ENCODE measurements at regions not wholly inside any gene's neighbourhood (a gene's known extent, or its start where the extent isn't known, plus 50 kb on each side); places are given as distances from the start of the nearest gene placed in this dataset.

DNA sequence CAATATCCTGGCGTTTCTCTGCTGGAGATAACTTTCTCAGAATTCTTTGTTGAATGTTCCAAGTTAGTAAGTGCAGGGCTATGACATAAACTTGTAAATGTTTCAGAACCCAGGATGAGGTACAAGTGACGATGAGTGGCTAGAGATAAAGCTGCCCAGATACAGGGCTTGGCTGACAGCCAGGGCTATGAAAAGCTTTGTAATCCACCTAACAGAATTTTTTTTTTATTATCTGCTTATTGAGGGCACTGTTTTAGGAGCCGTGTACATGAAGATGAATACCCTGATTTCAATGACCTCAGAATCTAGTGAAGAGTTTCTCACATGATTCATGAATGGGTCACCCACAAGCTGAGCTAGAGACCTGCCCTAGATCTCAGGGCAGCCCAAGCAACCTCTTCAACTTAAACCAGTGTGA is 431.4 kb downstream of the DIPK2A start:
- no peaks in the 10 kb centered on the region for H3K9me3 ChIP-seq (ENCODE audit: control insufficient read depth, low read length, poor library complexity, severe bottlenecking)
- H3K36me3 Mint-ChIP-seq (ENCODE audit: low read depth), result no peaks in the 10 kb centered on the region
- no peak for DNase-seq

DNA sequence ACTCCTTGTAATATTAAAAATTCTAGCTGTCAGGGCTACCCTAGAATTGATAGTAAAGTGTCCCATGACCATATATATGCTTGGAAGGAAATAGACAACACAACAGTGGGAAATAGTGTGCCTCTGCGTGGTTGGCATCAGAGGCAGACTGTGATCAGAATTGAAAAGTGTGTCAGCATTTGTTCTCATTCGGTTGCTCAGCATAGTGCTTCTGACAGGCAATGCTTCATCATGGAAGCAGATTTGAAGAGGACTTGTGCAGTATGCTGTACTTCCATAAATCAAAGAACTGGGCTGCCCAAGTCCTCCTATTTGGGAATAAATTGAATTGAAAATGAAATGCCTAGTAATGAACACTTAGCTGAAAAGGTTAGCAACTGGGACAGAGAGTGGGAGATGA is 435.7 kb downstream of the DIPK2A start:
- DNase-seq, result no peak
- H3K27ac Mint-ChIP-seq, result no peak overlapping the region
- H3K9me3 ChIP-seq (ENCODE audit: control insufficient read depth, low read length, poor library complexity, severe bottlenecking), result no peaks in the 10 kb centered on the region
- ATAC-seq, result no peak
- no peak overlapping the region for H3K4me3 Mint-ChIP-seq
- no peaks in the 10 kb centered on the region for H3K27me3 Mint-ChIP-seq
- no peaks in the 10 kb centered on the region for H3K4me1 Mint-ChIP-seq
- no peaks in the 10 kb centered on the region for H3K36me3 Mint-ChIP-seq (ENCODE audit: low read depth)

More for the DNA sequence above, 431.4 kb downstream of the DIPK2A start:
- Mint-ChIP-seq H3K4me1 (no peaks in the 10 kb centered on the region), H3K27me3 (no peaks in the 10 kb centered on the region), H3K4me3 (no peak overlapping the region), H3K27ac (no peak overlapping the region)
- ATAC-seq, result no peak

DNA sequence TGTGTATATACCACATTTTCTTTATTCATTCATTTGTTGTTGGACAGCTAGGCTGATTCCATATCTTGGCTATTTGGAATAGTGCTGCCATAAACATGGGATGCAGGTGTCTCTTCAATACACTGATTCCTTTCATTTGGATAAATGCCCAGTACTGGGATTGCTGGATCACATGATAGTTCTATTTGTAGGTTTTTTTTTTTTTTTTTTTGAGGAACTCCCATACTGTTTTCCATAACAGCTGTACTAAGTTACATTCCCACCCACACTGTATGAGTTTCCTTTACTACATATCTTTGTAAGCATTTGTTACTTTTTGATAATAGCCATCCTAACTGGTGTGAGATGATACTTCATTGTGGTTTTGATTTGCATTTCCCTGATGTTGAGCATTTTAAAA is 437.7 kb downstream of the DIPK2A start:
- Mint-ChIP-seq H3K4me3 (no peak overlapping the region), H3K27ac (no peak overlapping the region), H3K36me3 (ENCODE audit: low read depth) (no peaks in the 10 kb centered on the region), H3K27me3 (no peaks in the 10 kb centered on the region), H3K4me1 (no peaks in the 10 kb centered on the region)
- no peak for ATAC-seq
- no peaks in the 10 kb centered on the region for H3K9me3 ChIP-seq (ENCODE audit: control insufficient read depth, low read length, poor library complexity, severe bottlenecking)
- no peak for DNase-seq

DNA sequence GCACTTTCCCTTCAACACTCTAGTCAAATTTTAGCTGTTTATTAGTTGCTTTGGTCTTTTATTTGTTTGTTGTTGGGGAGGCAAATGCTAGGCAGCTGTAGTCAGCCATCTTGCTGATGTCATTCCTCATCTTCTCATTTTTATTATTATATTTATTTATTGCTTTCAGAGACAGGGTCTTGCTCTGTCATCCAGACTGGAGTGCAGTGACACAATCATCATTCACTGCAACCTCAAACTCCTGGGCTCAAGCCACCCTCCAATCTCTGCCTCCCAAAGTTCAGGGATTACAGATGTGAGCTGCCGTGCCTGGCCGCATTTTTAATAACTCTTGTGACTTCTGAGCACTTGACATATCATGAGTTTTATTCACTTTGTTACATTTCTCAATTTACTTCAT is 441.4 kb downstream of the DIPK2A start:
- Mint-ChIP-seq H3K27me3 (no peaks in the 10 kb centered on the region), H3K36me3 (ENCODE audit: low read depth) (no peaks in the 10 kb centered on the region), H3K27ac (no peak overlapping the region), H3K4me3 (no peak overlapping the region), H3K4me1 (no peaks in the 10 kb centered on the region)
- no peak for DNase-seq
- H3K9me3 ChIP-seq (ENCODE audit: control insufficient read depth, low read length, poor library complexity, severe bottlenecking), result no peaks in the 10 kb centered on the region
- ATAC-seq, result no peak

DNA sequence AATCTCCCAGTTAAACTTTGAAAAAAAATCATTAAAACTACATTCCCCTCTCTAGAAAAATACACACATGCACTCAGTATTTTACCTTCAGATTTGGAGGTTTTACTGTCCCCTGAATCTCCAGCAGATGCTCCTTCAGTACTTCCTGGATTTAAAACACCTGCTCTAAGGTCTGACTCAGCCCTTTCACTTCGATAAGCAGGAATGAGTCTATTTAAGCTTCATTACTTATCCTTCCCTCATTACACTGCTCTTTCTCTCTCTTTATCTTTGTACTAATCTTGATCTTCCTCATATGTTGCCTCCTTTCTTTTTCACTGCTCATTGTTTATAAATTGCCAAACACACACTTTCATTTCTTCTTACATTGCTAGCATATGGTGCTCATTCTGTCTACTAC is 443.9 kb downstream of the DIPK2A start:
- Mint-ChIP-seq H3K27ac (no peak overlapping the region), H3K27me3 (no peaks in the 10 kb centered on the region), H3K4me3 (no peak overlapping the region), H3K4me1 (no peaks in the 10 kb centered on the region), H3K36me3 (ENCODE audit: low read depth) (no peaks in the 10 kb centered on the region)
- no peaks in the 10 kb centered on the region for H3K9me3 ChIP-seq (ENCODE audit: control insufficient read depth, low read length, poor library complexity, severe bottlenecking)
- DNase-seq (no peak), ATAC-seq (no peak)

DNA sequence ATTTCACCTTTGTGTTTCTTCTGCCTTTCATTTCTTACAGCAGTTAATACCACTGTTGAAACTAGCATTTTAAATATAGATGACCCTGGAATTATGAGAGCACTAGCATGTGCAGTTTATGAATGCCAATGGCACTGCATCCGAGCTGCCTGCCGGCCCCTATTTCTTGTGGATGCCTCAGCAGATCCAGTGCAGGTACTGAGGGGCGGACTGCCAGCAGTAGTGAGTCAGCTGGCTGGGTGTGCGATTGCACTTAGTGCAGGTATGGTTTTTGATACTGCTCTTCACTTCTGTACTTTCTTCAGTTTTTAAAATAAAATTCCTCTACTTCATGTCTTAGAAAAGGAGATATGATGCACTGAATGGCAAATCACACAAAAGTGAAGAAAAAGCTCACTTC is 453.0 kb downstream of the DIPK2A start:
- H3K4me1 Mint-ChIP-seq, result no peaks in the 10 kb centered on the region
- ATAC-seq, result no peak
- H3K4me3 Mint-ChIP-seq, result no peak overlapping the region
- no peaks in the 10 kb centered on the region for H3K36me3 Mint-ChIP-seq (ENCODE audit: low read depth)
- H3K9me3 ChIP-seq (ENCODE audit: control insufficient read depth, low read length, poor library complexity, severe bottlenecking), result no peaks in the 10 kb centered on the region
- H3K27me3 Mint-ChIP-seq, result peaks cover 7% of the 10 kb centered on the region
- DNase-seq, result no peak
- no peak overlapping the region for H3K27ac Mint-ChIP-seq

DNA sequence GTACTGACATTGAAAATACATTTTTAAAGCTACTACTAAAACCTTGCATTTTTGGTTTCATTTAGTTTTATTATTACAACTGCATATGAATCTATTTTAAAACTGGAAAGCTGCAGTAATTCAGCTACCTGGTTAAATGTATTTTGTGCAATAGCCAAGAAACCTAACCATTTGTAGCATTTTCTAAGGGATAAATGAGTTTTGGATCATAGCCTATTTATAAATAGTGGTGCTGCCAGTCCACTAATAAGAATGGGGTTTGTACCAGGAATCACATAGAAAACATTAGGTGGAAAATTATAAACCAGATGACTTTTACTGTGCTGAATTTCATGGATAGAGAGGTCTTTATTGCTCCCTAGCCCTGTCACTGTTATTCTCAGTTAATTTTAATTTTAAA is 454.7 kb downstream of the DIPK2A start:
- no peak overlapping the region for H3K27ac Mint-ChIP-seq
- no peaks in the 10 kb centered on the region for H3K36me3 Mint-ChIP-seq (ENCODE audit: low read depth)
- no peak for DNase-seq
- no peak overlapping the region for H3K4me3 Mint-ChIP-seq
- ATAC-seq, result no peak
- H3K4me1 Mint-ChIP-seq, result no peaks in the 10 kb centered on the region
- H3K27me3 Mint-ChIP-seq, result peaks cover 7% of the 10 kb centered on the region
- no peaks in the 10 kb centered on the region for H3K9me3 ChIP-seq (ENCODE audit: control insufficient read depth, low read length, poor library complexity, severe bottlenecking)

DNA sequence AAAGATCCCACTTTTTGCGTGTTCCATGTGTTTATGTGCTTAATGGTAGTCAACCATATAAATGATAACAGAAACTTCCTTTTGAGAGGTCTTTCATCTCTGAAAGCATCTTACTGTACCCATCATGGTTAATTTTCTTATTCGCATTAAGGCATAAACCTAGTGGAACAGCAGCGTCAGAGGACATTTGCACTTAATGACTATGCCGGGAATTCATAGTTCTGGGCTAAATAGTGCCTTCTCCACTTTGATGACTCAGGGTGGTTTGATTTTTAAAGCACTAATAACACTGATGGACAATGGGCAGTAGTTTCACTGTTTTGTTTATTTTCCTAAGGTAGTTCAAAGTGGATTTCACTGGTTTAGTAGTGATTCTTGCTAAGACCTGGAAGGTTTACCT is 455.3 kb downstream of the DIPK2A start:
- no peak for DNase-seq
- no peaks in the 10 kb centered on the region for H3K9me3 ChIP-seq (ENCODE audit: control insufficient read depth, low read length, poor library complexity, severe bottlenecking)
- H3K4me3 Mint-ChIP-seq, result no peak overlapping the region
- no peaks in the 10 kb centered on the region for H3K4me1 Mint-ChIP-seq
- H3K27ac Mint-ChIP-seq, result no peak overlapping the region
- ATAC-seq, result no peak
- peaks cover 7% of the 10 kb centered on the region for H3K27me3 Mint-ChIP-seq
- H3K36me3 Mint-ChIP-seq (ENCODE audit: low read depth), result no peaks in the 10 kb centered on the region

DNA sequence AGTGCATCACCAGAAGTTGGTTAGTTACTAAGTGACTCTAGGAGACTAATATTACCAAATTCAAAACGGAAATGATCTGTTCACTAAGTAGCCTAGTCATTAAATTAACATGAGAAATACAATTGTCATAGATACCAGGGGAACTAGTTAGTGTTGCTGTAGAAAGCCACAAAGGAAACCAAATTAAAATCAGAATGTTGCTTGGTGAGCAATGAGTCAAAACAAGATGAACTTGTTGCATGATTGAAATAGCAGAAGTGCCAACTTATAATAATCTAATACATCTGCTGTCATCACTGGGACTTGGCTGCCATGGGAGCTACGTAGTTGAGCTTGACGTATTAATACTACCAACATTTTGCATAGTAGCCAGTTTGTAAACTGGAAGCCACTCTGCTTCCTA is 458.1 kb downstream of the DIPK2A start:
- H3K9me3 ChIP-seq (ENCODE audit: control insufficient read depth, low read length, poor library complexity, severe bottlenecking), result no peaks in the 10 kb centered on the region
- DNase-seq (no peak), ATAC-seq (no peak)
- H3K36me3 Mint-ChIP-seq (ENCODE audit: low read depth), result no peaks in the 10 kb centered on the region
- H3K27ac Mint-ChIP-seq, result no peak overlapping the region
- H3K27me3 Mint-ChIP-seq, result peaks cover 7% of the 10 kb centered on the region
- H3K4me1 Mint-ChIP-seq, result no peaks in the 10 kb centered on the region
- H3K4me3 Mint-ChIP-seq, result no peak overlapping the region

DNA sequence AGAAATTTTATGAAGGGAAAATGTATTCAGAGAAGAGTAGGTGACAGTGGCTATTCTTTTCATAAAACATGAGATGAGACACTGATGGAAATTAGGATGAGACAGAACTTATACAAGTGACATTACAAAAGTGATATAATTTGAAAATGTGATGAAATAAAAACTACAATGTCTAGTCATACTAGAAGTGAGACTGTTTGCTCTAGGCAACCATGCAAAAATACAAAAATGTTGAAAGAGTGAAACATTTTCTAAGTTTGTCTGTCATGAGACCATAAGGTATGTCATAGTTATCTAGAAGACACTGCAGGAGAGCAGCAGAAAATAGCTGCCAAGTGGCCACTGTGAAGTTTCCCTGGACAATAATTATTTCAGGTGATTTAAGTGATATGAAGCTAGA is 459.5 kb downstream of the DIPK2A start:
- no peak overlapping the region for H3K4me3 Mint-ChIP-seq
- no peak overlapping the region for H3K27ac Mint-ChIP-seq
- no peaks in the 10 kb centered on the region for H3K9me3 ChIP-seq (ENCODE audit: control insufficient read depth, low read length, poor library complexity, severe bottlenecking)
- ATAC-seq, result no peak
- no peaks in the 10 kb centered on the region for H3K4me1 Mint-ChIP-seq
- no peak for DNase-seq
- no peaks in the 10 kb centered on the region for H3K36me3 Mint-ChIP-seq (ENCODE audit: low read depth)
- H3K27me3 Mint-ChIP-seq, result peaks cover 4% of the 10 kb centered on the region

DNA sequence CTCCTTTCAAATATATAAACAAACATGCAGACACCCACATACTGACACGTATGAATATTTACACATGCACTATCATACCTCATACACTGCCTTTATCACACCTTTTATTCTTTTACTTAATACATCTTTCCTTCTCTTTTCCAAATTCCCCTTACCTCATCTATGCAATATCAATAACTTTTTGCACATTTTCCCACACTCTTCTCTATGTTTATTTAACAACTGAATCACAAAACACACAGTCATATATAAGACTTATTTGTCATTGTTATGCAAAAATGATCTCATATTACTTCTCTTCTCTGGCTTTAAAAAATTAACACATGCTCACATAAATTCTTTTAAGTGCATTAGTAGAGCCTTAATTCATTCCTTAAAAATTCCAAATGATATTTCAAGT is 461.4 kb downstream of the DIPK2A start:
- H3K36me3 Mint-ChIP-seq (ENCODE audit: low read depth), result no peaks in the 10 kb centered on the region
- no peaks in the 10 kb centered on the region for H3K4me1 Mint-ChIP-seq
- H3K9me3 ChIP-seq (ENCODE audit: control insufficient read depth, low read length, poor library complexity, severe bottlenecking), result no peaks in the 10 kb centered on the region
- H3K27ac Mint-ChIP-seq, result no peak overlapping the region
- DNase-seq (no peak), ATAC-seq (no peak)
- H3K27me3 Mint-ChIP-seq, result no peaks in the 10 kb centered on the region
- no peak overlapping the region for H3K4me3 Mint-ChIP-seq

DNA sequence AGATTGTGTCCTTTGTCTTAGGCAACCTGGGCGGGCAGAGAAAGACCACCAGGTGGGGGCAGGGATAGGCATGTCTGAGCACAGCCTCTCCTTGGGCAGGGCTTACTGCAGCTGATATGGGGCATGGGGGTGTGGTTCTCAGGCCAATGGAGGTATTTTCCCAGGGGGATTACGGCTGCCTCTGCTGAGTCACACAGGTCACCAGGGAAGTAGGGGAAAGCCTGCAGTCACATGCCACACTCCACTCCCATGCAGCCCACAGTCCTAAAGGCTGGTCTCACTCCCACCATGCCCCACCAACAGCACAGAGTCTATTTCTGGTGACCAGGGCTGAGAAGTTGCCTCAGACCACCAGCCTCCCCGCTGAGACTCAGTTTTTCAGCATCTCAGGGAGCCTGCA is 466.4 kb downstream of the DIPK2A start:
- no peaks in the 10 kb centered on the region for H3K27me3 Mint-ChIP-seq
- no peak overlapping the region for H3K4me3 Mint-ChIP-seq
- no peak overlapping the region for H3K27ac Mint-ChIP-seq
- H3K9me3 ChIP-seq (ENCODE audit: control insufficient read depth, low read length, poor library complexity, severe bottlenecking), result no peaks in the 10 kb centered on the region
- H3K4me1 Mint-ChIP-seq, result no peaks in the 10 kb centered on the region
- DNase-seq (no peak), ATAC-seq (no peak)
- no peaks in the 10 kb centered on the region for H3K36me3 Mint-ChIP-seq (ENCODE audit: low read depth)

DNA sequence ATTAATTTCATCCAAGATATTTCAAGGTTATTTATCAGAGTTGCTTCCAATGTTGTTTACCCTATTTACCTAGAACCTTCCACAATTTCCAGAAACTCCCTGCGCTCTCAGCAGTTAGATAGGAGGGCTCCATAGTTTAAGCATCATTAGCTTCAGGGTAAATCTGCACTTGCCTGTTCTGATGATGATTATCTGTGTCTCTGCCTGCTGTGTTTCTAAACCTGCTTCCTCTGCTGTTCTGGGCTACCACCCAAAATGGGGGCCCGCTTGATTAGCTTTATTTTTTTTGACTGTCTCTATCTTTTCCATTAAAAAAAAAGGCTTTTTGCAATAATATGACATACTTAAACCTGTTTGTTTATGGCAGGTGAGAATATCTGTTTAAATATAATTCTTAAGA is 472.4 kb downstream of the DIPK2A start:
- Mint-ChIP-seq H3K4me1 (no peaks in the 10 kb centered on the region), H3K27ac (no peak overlapping the region), H3K4me3 (no peak overlapping the region), H3K27me3 (no peaks in the 10 kb centered on the region), H3K36me3 (ENCODE audit: low read depth) (no peaks in the 10 kb centered on the region)
- ATAC-seq (no peak), DNase-seq (no peak)
- no peaks in the 10 kb centered on the region for H3K9me3 ChIP-seq (ENCODE audit: control insufficient read depth, low read length, poor library complexity, severe bottlenecking)

DNA sequence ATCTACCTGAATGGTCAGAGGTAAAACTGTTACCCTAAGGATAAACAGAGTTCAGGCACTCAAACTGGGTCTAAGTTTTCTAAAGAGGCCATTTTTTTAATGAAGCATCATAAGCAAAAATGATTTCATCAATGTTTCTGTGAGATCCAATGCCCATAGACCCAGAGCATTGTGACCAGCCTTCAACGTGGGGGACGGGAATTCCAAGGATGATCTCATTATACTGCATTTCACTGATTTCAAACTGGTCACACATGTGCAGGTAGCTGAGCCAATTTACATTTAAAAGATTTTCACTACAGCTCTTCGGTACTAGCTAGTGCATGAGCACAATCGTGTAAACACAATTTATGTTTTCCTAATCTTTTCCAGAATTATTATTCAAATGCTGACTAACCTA is 472.9 kb downstream of the DIPK2A start:
- ATAC-seq, result no peak
- no peak for DNase-seq
- H3K4me3 Mint-ChIP-seq, result no peak overlapping the region

More for the DNA sequence above, 472.9 kb downstream of the DIPK2A start:
- no peak overlapping the region for H3K27ac Mint-ChIP-seq
- H3K9me3 ChIP-seq (ENCODE audit: control insufficient read depth, low read length, poor library complexity, severe bottlenecking), result no peaks in the 10 kb centered on the region
- H3K36me3 Mint-ChIP-seq (ENCODE audit: low read depth), result no peaks in the 10 kb centered on the region
- H3K4me1 Mint-ChIP-seq, result no peaks in the 10 kb centered on the region
- no peaks in the 10 kb centered on the region for H3K27me3 Mint-ChIP-seq

Measured in T-helper 17 cell (primary cell).